CD4-positive, alpha-beta T cell treated with Interleukin-15 for 4 hours (primary cell): ENCODE measurements at regions not wholly inside any gene's neighbourhood (a gene's known extent, or its start where the extent isn't known, plus 50 kb on each side); places are given as distances from the start of the nearest gene placed in this dataset.
"Not testable (repeated sequence)": the region's sequence is repeated elsewhere in the genome, so short reads cannot be mapped to it uniquely, and the experiment has no call there.

Source experiments
- DNase-seq: peaks from one replicate; pipeline ENCODE4 v3.0.0-alpha.2; 2020; ENCODE audit warnings: low spot score

GRCh38 chr2:198630384-198630783, 826.0 kb downstream of the PLCL1 start:
- DNase-seq: no peak

GRCh38 chr2:198628596-198628995, 824.2 kb downstream of the PLCL1 start:
- DNase-seq: no peak

- DNase-seq: no peak
Observed at GRCh38 chr2:198622986-198623730, 818.8 kb downstream of the PLCL1 start.

GRCh38 chr2:198615972-198616371, 811.6 kb downstream of the PLCL1 start:
- no peak for DNase-seq

GRCh38 chr2:198611201-198611600, 806.8 kb downstream of the PLCL1 start:
- no peak for DNase-seq

GRCh38 chr2:198604599-198604998, 800.2 kb downstream of the PLCL1 start:
- DNase-seq: no peak

- not testable (repeated sequence) for DNase-seq
Observed at GRCh38 chr2:198602986-198603385, 798.6 kb downstream of the PLCL1 start.

GRCh38 chr2:198597648-198598047, 793.3 kb downstream of the PLCL1 start:
- DNase-seq: no peak

- DNase-seq: no peak
Observed at GRCh38 chr2:198596985-198597384, 792.6 kb downstream of the PLCL1 start.

- DNase-seq: no peak
Observed at GRCh38 chr2:198595721-198596120, 791.3 kb downstream of the PLCL1 start.

GRCh38 chr2:198591586-198591985, 787.2 kb downstream of the PLCL1 start:
- no peak for DNase-seq

GRCh38 chr2:198587741-198588140, 783.3 kb downstream of the PLCL1 start:
- DNase-seq: no peak

- no peak for DNase-seq
Observed at GRCh38 chr2:198587240-198587639, 782.8 kb downstream of the PLCL1 start.

- no peak for DNase-seq
Observed at GRCh38 chr2:198571393-198571792, 767.0 kb downstream of the PLCL1 start.

- DNase-seq: no peak
Observed at GRCh38 chr2:198558176-198558575, 753.8 kb downstream of the PLCL1 start.

GRCh38 chr2:198546122-198546521, 741.7 kb downstream of the PLCL1 start:
- DNase-seq: no peak

- no peak for DNase-seq
Observed at GRCh38 chr2:198545411-198545810, 741.0 kb downstream of the PLCL1 start.

GRCh38 chr2:198544461-198544860, 740.1 kb downstream of the PLCL1 start:
- no peak for DNase-seq

GRCh38 chr2:198534756-198535155, 730.4 kb downstream of the PLCL1 start:
- DNase-seq: no peak

- DNase-seq: no peak
Observed at GRCh38 chr2:198525211-198525969, 721.0 kb downstream of the PLCL1 start.

GRCh38 chr2:198523710-198524109, 719.3 kb downstream of the PLCL1 start:
- DNase-seq: no peak

GRCh38 chr2:198518935-198519334, 714.5 kb downstream of the PLCL1 start:
- no peak for DNase-seq

- no peak for DNase-seq
Observed at GRCh38 chr2:198517976-198518375, 713.6 kb downstream of the PLCL1 start.

GRCh38 chr2:198508610-198509009, 704.2 kb downstream of the PLCL1 start:
- not testable (repeated sequence) for DNase-seq
